ENCODE measurements at regions not wholly inside any gene's neighbourhood (a gene's known extent, or its start where the extent isn't known, plus 50 kb on each side); places are given as distances from the start of the nearest gene placed in this dataset.

- no peaks in the 10 kb centered on the region for H3K36me3 ChIP-seq
- no peak overlapping the region for H3K4me3 ChIP-seq
- WGBS, 2 donors: 72 to 74% methylated on average over 4 of the region's 4 CpGs
- DNase-seq (ENCODE audit: low spot score in 2 of 2): no peak
- no peaks in the 10 kb centered on the region for H3K27me3 ChIP-seq
- no peak overlapping the region for H3K27ac ChIP-seq
- H3K4me1 ChIP-seq: peaks cover 0 to 17% (median 4%) of the 10 kb centered on the region in 4 donors
- TF ChIP-seq CTCF (IDR thresholded peaks at IDR 0.05): no peak
- TF ChIP-seq POLR2A (IDR thresholded peaks at IDR 0.05): no peak
- TF ChIP-seq EP300 (IDR thresholded peaks at IDR 0.05): no peak
- H3K9me3 ChIP-seq: no peaks in the 10 kb centered on the region
Measured at GRCh38 chr1:58986996-58987767, 203.3 kb upstream of the JUN start.

GRCh38 chr1:58988752-58989151, 204.9 kb upstream of the JUN start:
- no peaks in the 10 kb centered on the region for H3K27me3 ChIP-seq
- no peak for DNase-seq (ENCODE audit: low spot score in 2 of 2)
- TF ChIP-seq CTCF (IDR thresholded peaks at IDR 0.05) (no peak), POLR2A (IDR thresholded peaks at IDR 0.05) (no peak), EP300 (IDR thresholded peaks at IDR 0.05) (no peak)
- no peak overlapping the region for H3K27ac ChIP-seq
- H3K36me3 ChIP-seq: no peaks in the 10 kb centered on the region
- H3K4me3 ChIP-seq: no peak overlapping the region
- no peaks in the 10 kb centered on the region for H3K9me3 ChIP-seq
- H3K4me1 ChIP-seq: peaks cover 0 to under 1% (median 0%) of the 10 kb centered on the region in 4 donors

- TF ChIP-seq POLR2A (IDR thresholded peaks at IDR 0.05) (no peak), CTCF (IDR thresholded peaks at IDR 0.05) (no peak), EP300 (IDR thresholded peaks at IDR 0.05) (no peak)
- H3K27me3 ChIP-seq: no peaks in the 10 kb centered on the region
- no peak for DNase-seq (ENCODE audit: low spot score in 2 of 2)
Measured at GRCh38 chr1:58989845-58990244, 206.0 kb upstream of the JUN start.

GRCh38 chr1:58991305-58991704, 207.5 kb upstream of the JUN start:
- DNase-seq (ENCODE audit: low spot score in 2 of 2): no peak
- Histone ChIP-seq H3K4me3 (no peak overlapping the region), H3K27me3 (no peaks in the 10 kb centered on the region), H3K9me3 (no peaks in the 10 kb centered on the region), H3K4me1 (peaks cover 0 to 3% (median 0%) of the 10 kb centered on the region in 4 donors), H3K36me3 (no peaks in the 10 kb centered on the region), H3K27ac (no peak overlapping the region)
- WGBS, 2 donors: 76 to 100% methylated on average over 1 of the region's 1 CpG
- TF ChIP-seq CTCF (IDR thresholded peaks at IDR 0.05) (no peak), EP300 (IDR thresholded peaks at IDR 0.05) (no peak), POLR2A (IDR thresholded peaks at IDR 0.05) (no peak)

More at GRCh38 chr1:58989845-58990244, 206.0 kb upstream of the JUN start:
- Histone ChIP-seq H3K9me3 (no peaks in the 10 kb centered on the region), H3K4me3 (no peak overlapping the region), H3K27ac (peak overlapping the region in 1 of 4 donors; percentile 18), H3K36me3 (no peaks in the 10 kb centered on the region), H3K4me1 (peaks cover 0 to 1% (median 0%) of the 10 kb centered on the region in 4 donors)
- WGBS, 2 donors: 94% methylated on average over 2 of the region's 2 CpGs

- no peak for DNase-seq (ENCODE audit: low spot score in 2 of 2)
- no peak overlapping the region for H3K4me3 ChIP-seq
- 95 to 96% methylated on average over 2 of the region's 2 CpGs for WGBS, 2 donors
- peaks cover 0 to 3% (median 0%) of the 10 kb centered on the region in 4 donors for H3K4me1 ChIP-seq
- no peak overlapping the region for H3K27ac ChIP-seq
- TF ChIP-seq EP300 (IDR thresholded peaks at IDR 0.05): no peak
- TF ChIP-seq CTCF (IDR thresholded peaks at IDR 0.05): no peak
- no peak for TF ChIP-seq POLR2A (IDR thresholded peaks at IDR 0.05)
- no peaks in the 10 kb centered on the region for H3K27me3 ChIP-seq
- no peaks in the 10 kb centered on the region for H3K9me3 ChIP-seq
- H3K36me3 ChIP-seq: no peaks in the 10 kb centered on the region
Measured at GRCh38 chr1:58992643-58993042, 208.8 kb upstream of the JUN start.

Measured in tibial nerve (tissue), 4 donors.